ENCODE measurements at regions not wholly inside any gene's neighbourhood (a gene's known extent, or its start where the extent isn't known, plus 50 kb on each side); places are given as distances from the start of the nearest gene placed in this dataset.

- no peak for DNase-seq
- in situ Hi-C loops (cut with MboI; ENCODE audit: low sequenced_read_pairs) (no loop called here), dilution Hi-C loops (cut with HindIII; ENCODE audit: low sequenced_read_pairs, unreplicated experiment) (no loop called here), intact Hi-C loops (cut with micrococcal nuclease) (no loop called here)
- Histone ChIP-seq H4K5ac (ENCODE audit: low read depth, low read length) (no peak overlapping the region), H3K4ac (ENCODE audit: low read depth, low read length) (no peak overlapping the region), H3K9me3 (ENCODE audit: control insufficient read depth, insufficient read depth, low read length) (peaks cover 39% of the 10 kb centered on the region), H3K56ac (ENCODE audit: extremely low read depth, insufficient read depth, low read length) (no peak overlapping the region), H2BK15ac (ENCODE audit: low read depth, low read length) (no peak overlapping the region), H4K8ac (ENCODE audit: low read depth in 2 of 2, low read length in 2 of 2) (no peak overlapping the region), H3K79me1 (ENCODE audit: low read depth in 1 of 2, low read length in 2 of 2) (no peaks in the 10 kb centered on the region), H4K20me1 (ENCODE audit: insufficient read depth, low read length) (no peaks in the 10 kb centered on the region), H3K9ac (ENCODE audit: low read depth, low read length) (no peak overlapping the region), H2AK9ac (replicated peaks; ENCODE audit: low read depth, low read length, poor library complexity) (no peak overlapping the region), H3K36me3 (ENCODE audit: control insufficient read depth, insufficient read depth, low read length) (no peaks in the 10 kb centered on the region), H3K4me3 (ENCODE audit: insufficient read depth, low read depth, low read length) (no peak overlapping the region), H2BK20ac (ENCODE audit: low read depth, low read length) (no peak overlapping the region), H2BK5ac (ENCODE audit: low read depth, low read length, poor library complexity, severe bottlenecking) (no peak overlapping the region), H3K27ac (ENCODE audit: insufficient read depth, low read length) (no peak overlapping the region), H3K14ac (replicated peaks; ENCODE audit: low read depth, low read length) (no peak overlapping the region), H2AFZ (replicated peaks; ENCODE audit: low read length, poor library complexity) (no peak overlapping the region), H3K4me1 (ENCODE audit: control insufficient read depth, insufficient read depth, low read length) (no peaks in the 10 kb centered on the region), H2BK120ac (ENCODE audit: low read depth, low read length) (no peak overlapping the region), H2AK5ac (ENCODE audit: low read depth, low read length) (no peak overlapping the region), H3K23ac (ENCODE audit: low read depth, low read length) (no peak overlapping the region), H3K18ac (ENCODE audit: low read depth, low read length) (no peak overlapping the region), H4K91ac (ENCODE audit: insufficient read depth, low read depth, low read length) (no peak overlapping the region), H3K4me2 (ENCODE audit: low read depth, low read length) (no peak overlapping the region), H3K9me1 (ENCODE audit: insufficient read depth, low read length) (no peaks in the 10 kb centered on the region), H3K27me3 (ENCODE audit: control insufficient read depth, insufficient read depth, low read length) (no peaks in the 10 kb centered on the region)
- CTCF ChIA-PET: no interaction called here
- 40% methylated on average over 1 of the region's 18 CpGs; no CpG with 5 or more reads in 1 of the 2 experiments for WGBS, 2 experiments (ENCODE audit: extremely low coverage in 2 of 2, insufficient read length in 1 of 2)
- POLR2A ChIA-PET (ENCODE audit: unreplicated experiment): no interaction called here
- TF ChIP-seq MAFK (IDR thresholded peaks at IDR 0.05; ENCODE audit: low read depth, low read length) (no peak), MXI1 (IDR thresholded peaks at IDR 0.05; ENCODE audit: borderline replicate concordance, low read depth, low read length) (no peak), BHLHE40 (IDR thresholded peaks at IDR 0.05; ENCODE audit: low read depth, low read length) (no peak)
- no peak for ATAC-seq (ENCODE audit: low read depth)
- no TSS peak for BruUV-seq (replicated peaks)
Observed at GRCh38 chr22:49247194-49247924, 580.3 kb downstream of the BRD1 start.

Measured in IMR-90 (cell line).